T-cell (primary cell): ENCODE measurements at regions not wholly inside any gene's neighbourhood (a gene's known extent, or its start where the extent isn't known, plus 50 kb on each side); places are given as distances from the start of the nearest gene placed in this dataset.

Experiments used
- ATAC-seq, 4 experiments: fragments of 200-7000 bp in 3 of 4; fragments of 150-1000 bp in 1 of 4; cut with Tn5 transposase; replicated peaks in 1 of 4; 1 replicate in 3 of 4; 2 replicates in 1 of 4; pipeline ENCODE4 v1.10.0; 2021; ENCODE audit warnings: moderate library complexity in 3 of 4, mild to moderate bottlenecking in 2 of 4, moderate number of reproducible peaks in 1 of 4
- CTCF ChIA-PET, 2 donors: fragments of 300-600 bp; sonication (Branson Sonifier 250); formaldehyde crosslinking; loops; one replicate each; lab custom pipeline; 2022; ENCODE audit warnings: antibody characterized with exemption in 2 of 2; lab: Charles Lee
- POLR2A ChIA-PET, 2 donors: fragments of 300-600 bp; sonication (Branson Sonifier 250); formaldehyde crosslinking; loops; one replicate each; lab custom pipeline; 2022; ENCODE audit warnings: antibody characterized with exemption in 2 of 2; lab: Charles Lee
- DNase-seq, 35 experiments: peaks; one replicate each; pipeline versions ENCODE4 v3.0.0 to v3.0.0-alpha.2; 2013 to 2023
- H3K27ac ChIP-seq: one replicate; pipeline ENCODE4 v1.5.1; 2013; ENCODE audit warnings: low read length
- H3K27me3 ChIP-seq, 2 experiments: replicated peaks in 1 of 2; 1 replicate in 1 of 2; 2 replicates in 1 of 2; pipeline versions ENCODE4 v1.6.1 to v1.7.0; 2013; ENCODE audit warnings: low read length in 1 of 2, mixed read lengths in 1 of 2; ENCODE audit not compliant: control insufficient read depth in 2 of 2, insufficient read depth in 2 of 2; ENCODE audit errors: extremely low read depth in 1 of 2
- H3K36me3 ChIP-seq, 2 donors: 1 replicate in 1 of 2; 2 replicates in 1 of 2; pipeline versions ENCODE4 v1.6.1 to v1.7.0; 2013; ENCODE audit warnings: low read length in 1 of 2; ENCODE audit not compliant: control insufficient read depth in 2 of 2, insufficient read depth in 1 of 2; ENCODE audit errors: extremely low read depth in 1 of 2
- H3K4me1 ChIP-seq, 2 experiments: 1 replicate in 1 of 2; 2 replicates in 1 of 2; pipeline versions ENCODE4 v1.6.1 to v1.7.0; 2013; ENCODE audit warnings: low read length in 2 of 2, mixed read lengths in 1 of 2; ENCODE audit not compliant: insufficient read depth in 2 of 2, control insufficient read depth in 1 of 2; ENCODE audit errors: extremely low read depth in 1 of 2
- H3K4me3 ChIP-seq, 2 donors: 1 replicate in 1 of 2; 2 replicates in 1 of 2; pipeline versions ENCODE4 v1.5.1 to v1.7.0; 2013; ENCODE audit warnings: mild to moderate bottlenecking in 2 of 2, low read length in 1 of 2, moderate library complexity in 1 of 2; ENCODE audit not compliant: control insufficient read depth in 1 of 2; ENCODE audit errors: extremely low read depth in 1 of 2
- H3K9me3 ChIP-seq: 2 replicates; pipeline ENCODE4 v1.7.0; 2013
- H3K27ac Mint-ChIP-seq, 2 donors: one replicate each; pipeline ENCODE4 v1.8.0; 2020 to 2021; ENCODE audit warnings: mild to moderate bottlenecking in 2 of 2, mixed read lengths in 2 of 2
- H3K27me3 Mint-ChIP-seq, 2 donors: one replicate each; pipeline ENCODE4 v1.8.0; 2021 to 2022; ENCODE audit warnings: mixed read lengths in 2 of 2
- H3K36me3 Mint-ChIP-seq: one replicate; pipeline ENCODE4 v1.8.0; 2021; ENCODE audit warnings: mixed read lengths
- H3K4me1 Mint-ChIP-seq, 3 donors: one replicate each; pipeline ENCODE4 v1.8.0; 2020 to 2022; ENCODE audit warnings: mixed read lengths in 3 of 3, mild to moderate bottlenecking in 1 of 3
- H3K4me3 Mint-ChIP-seq, 3 donors: one replicate each; pipeline ENCODE4 v1.8.0; 2020 to 2022; ENCODE audit warnings: mild to moderate bottlenecking in 3 of 3, mixed read lengths in 3 of 3, moderate library complexity in 3 of 3
- H3K9me3 Mint-ChIP-seq, 3 donors: one replicate each; pipeline ENCODE4 v1.8.0; 2020 to 2022; ENCODE audit warnings: mixed read lengths in 3 of 3
- WGBS: methylation state at CpG from one replicate; pipeline ENCODE4 v1.1.5; 2013; ENCODE audit warnings: missing lambda C conversion rate; ENCODE audit not compliant: insufficient coverage; 5-methylcytosine and 5-hydroxymethylcytosine counted together

DNA sequence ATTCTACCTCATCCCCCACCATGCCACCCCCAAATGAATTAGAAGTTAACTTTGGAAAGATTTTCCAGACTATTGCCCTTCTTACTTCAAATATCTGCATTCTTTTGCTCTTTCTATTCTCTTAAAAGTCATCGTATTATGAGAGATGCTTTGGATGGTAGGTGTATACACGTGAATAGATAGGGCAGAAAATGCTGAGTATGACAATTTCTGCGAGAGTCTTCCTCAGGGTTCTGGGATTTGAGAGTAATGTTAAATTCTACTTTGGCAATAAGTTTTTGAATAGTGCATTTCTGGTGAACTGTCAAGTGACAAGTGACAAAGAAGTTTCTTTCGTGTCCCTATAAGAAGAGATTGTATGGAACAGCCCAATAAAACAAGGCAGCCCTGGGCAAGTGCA lies 137.6 kb upstream of the DSEL start:
- Mint-ChIP-seq H3K4me1 (no peaks in the 10 kb centered on the region), H3K4me3 (no peak overlapping the region), H3K36me3 (no peaks in the 10 kb centered on the region), H3K27me3 (peaks cover 0 to 7% of the 10 kb centered on the region in 2 donors), H3K9me3 (no peaks in the 10 kb centered on the region), H3K27ac (no peak overlapping the region)
- ATAC-seq (no peak), DNase-seq (no peak)
- no peaks in the 10 kb centered on the region for H3K9me3 ChIP-seq
- ChIA-PET POLR2A (no interaction called here), CTCF (no interaction called here)
- H3K4me1 ChIP-seq, result no peaks in the 10 kb centered on the region
- H3K36me3 ChIP-seq, result no peaks in the 10 kb centered on the region
- WGBS, result 76% methylated on average over 2 of the region's 4 CpGs
- no peak overlapping the region for H3K27ac ChIP-seq
- no peak overlapping the region for H3K4me3 ChIP-seq
- H3K27me3 ChIP-seq, result no peaks in the 10 kb centered on the region

DNA sequence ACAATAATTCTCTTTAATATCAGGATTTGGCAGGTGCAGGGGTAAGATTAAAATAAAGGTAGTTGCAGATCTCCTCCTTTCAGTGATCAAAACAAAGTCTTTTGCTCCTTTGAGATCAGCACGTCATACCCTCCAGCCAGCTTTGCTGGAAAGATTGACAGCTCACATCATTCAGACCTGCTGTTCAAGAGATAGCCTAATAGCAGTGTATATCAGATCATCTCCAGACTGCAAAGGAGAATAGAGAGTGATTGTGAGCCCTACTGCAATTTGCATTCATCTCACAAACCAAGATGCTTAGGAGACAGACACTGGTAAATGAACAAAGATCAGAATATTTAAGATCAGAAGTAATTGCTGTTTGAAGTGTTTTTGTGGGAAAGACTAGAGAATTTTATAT lies 135.8 kb upstream of the DSEL start:
- no peaks in the 10 kb centered on the region for H3K36me3 Mint-ChIP-seq
- Histone ChIP-seq H3K36me3 (no peaks in the 10 kb centered on the region), H3K27me3 (no peaks in the 10 kb centered on the region), H3K9me3 (no peaks in the 10 kb centered on the region), H3K4me3 (no peak overlapping the region), H3K4me1 (no peaks in the 10 kb centered on the region), H3K27ac (no peak overlapping the region)
- DNase-seq (no peak), ATAC-seq (no peak)
- no peaks in the 10 kb centered on the region for H3K9me3 Mint-ChIP-seq
- H3K4me1 Mint-ChIP-seq, result no peaks in the 10 kb centered on the region
- H3K4me3 Mint-ChIP-seq, result no peak overlapping the region
- ChIA-PET CTCF (no interaction called here), POLR2A (no interaction called here)
- WGBS, result no CpG with 5 or more reads among the region's 1 CpG
- no peak overlapping the region for H3K27ac Mint-ChIP-seq
- H3K27me3 Mint-ChIP-seq, result peaks cover 0 to 7% of the 10 kb centered on the region in 2 donors

DNA sequence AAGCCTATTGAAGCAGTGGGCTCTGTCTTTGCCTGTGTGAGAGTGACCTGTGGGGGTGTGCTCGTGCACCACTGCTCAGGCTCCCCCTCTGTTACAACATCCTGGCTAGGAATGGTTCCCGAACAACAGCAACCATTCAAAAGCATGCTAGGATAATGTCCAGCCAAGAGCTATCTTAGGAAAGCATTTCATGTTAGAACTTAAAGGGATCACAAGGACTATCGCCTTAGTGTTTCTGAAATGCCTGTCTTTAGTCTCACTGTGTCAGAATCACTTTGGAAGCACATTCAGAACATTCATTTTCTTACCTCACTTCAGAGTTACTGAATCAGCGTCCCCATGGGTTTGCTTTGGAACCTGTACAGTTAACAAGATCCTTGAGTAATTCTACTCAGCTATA lies 134.9 kb upstream of the DSEL start:
- POLR2A ChIA-PET, result no interaction called here
- Mint-ChIP-seq H3K9me3 (no peaks in the 10 kb centered on the region), H3K4me3 (no peak overlapping the region), H3K27ac (no peak overlapping the region), H3K27me3 (peaks cover 0 to 7% of the 10 kb centered on the region in 2 donors), H3K4me1 (no peaks in the 10 kb centered on the region), H3K36me3 (no peaks in the 10 kb centered on the region)
- Histone ChIP-seq H3K9me3 (no peaks in the 10 kb centered on the region), H3K27ac (no peak overlapping the region), H3K27me3 (no peaks in the 10 kb centered on the region), H3K4me3 (no peak overlapping the region), H3K4me1 (no peaks in the 10 kb centered on the region), H3K36me3 (no peaks in the 10 kb centered on the region)
- CTCF ChIA-PET, result no interaction called here
- DNase-seq (no peak), ATAC-seq (no peak)
- 67% methylated on average over 1 of the region's 4 CpGs for WGBS

GRCh38 chr18:67650686-67651385 lies 134.3 kb upstream of the DSEL start:
- Mint-ChIP-seq H3K27ac (no peak overlapping the region), H3K36me3 (no peaks in the 10 kb centered on the region), H3K27me3 (peaks cover 0 to 7% of the 10 kb centered on the region in 2 donors), H3K9me3 (no peaks in the 10 kb centered on the region), H3K4me1 (no peaks in the 10 kb centered on the region), H3K4me3 (no peak overlapping the region)
- Histone ChIP-seq H3K36me3 (no peaks in the 10 kb centered on the region), H3K27ac (no peak overlapping the region), H3K27me3 (no peaks in the 10 kb centered on the region), H3K9me3 (no peaks in the 10 kb centered on the region), H3K4me3 (no peak overlapping the region), H3K4me1 (no peaks in the 10 kb centered on the region)
- WGBS, result 80% methylated on average over 2 of the region's 6 CpGs
- CTCF ChIA-PET, result no interaction called here
- DNase-seq (no peak), ATAC-seq (no peak)
- POLR2A ChIA-PET, result no interaction called here

GRCh38 chr18:67646890-67647289 lies 130.4 kb upstream of the DSEL start:
- DNase-seq (no peak), ATAC-seq (no peak)
- Mint-ChIP-seq H3K9me3 (no peaks in the 10 kb centered on the region), H3K36me3 (no peaks in the 10 kb centered on the region), H3K27ac (no peak overlapping the region), H3K4me3 (no peak overlapping the region), H3K27me3 (peaks cover 0 to 5% of the 10 kb centered on the region in 2 donors), H3K4me1 (no peaks in the 10 kb centered on the region)
- WGBS, result no CpG with 5 or more reads among the region's 2 CpGs
- Histone ChIP-seq H3K27ac (no peak overlapping the region), H3K4me1 (no peaks in the 10 kb centered on the region), H3K27me3 (no peaks in the 10 kb centered on the region), H3K9me3 (no peaks in the 10 kb centered on the region), H3K4me3 (no peak overlapping the region), H3K36me3 (no peaks in the 10 kb centered on the region)
- CTCF ChIA-PET, result no interaction called here
- POLR2A ChIA-PET, result no interaction called here

DNA sequence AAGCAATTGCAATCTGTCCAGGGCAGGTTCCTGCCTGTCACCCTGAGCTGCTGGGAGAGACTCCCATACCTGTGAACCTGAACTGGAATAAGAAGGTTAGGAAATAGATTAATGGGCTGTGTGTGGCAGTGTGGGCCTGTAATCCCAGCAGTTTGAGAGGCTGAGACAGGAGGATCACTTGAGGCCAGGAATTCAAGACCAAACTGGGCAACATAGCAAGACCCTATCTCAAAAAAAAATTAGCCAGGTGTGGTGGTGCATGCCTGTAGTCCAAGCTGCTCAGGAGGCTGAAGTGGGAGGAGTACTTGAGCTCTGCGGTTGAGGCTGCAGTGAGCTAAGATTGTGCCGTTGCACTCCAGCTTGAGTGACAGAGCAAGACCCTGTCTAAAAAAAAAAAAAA lies 127.7 kb upstream of the DSEL start:
- WGBS, result no CpG with 5 or more reads among the region's 2 CpGs
- Histone ChIP-seq H3K4me1 (no peaks in the 10 kb centered on the region), H3K4me3 (no peak overlapping the region), H3K9me3 (no peaks in the 10 kb centered on the region), H3K27ac (no peak overlapping the region), H3K27me3 (no peaks in the 10 kb centered on the region), H3K36me3 (no peaks in the 10 kb centered on the region)
- DNase-seq, result no peak
- ChIA-PET POLR2A (no interaction called here), CTCF (no interaction called here)
- Mint-ChIP-seq H3K4me3 (no peak overlapping the region), H3K4me1 (no peaks in the 10 kb centered on the region), H3K36me3 (no peaks in the 10 kb centered on the region), H3K9me3 (no peaks in the 10 kb centered on the region), H3K27me3 (no peaks in the 10 kb centered on the region), H3K27ac (no peak overlapping the region)
- ATAC-seq, result no peak

DNA sequence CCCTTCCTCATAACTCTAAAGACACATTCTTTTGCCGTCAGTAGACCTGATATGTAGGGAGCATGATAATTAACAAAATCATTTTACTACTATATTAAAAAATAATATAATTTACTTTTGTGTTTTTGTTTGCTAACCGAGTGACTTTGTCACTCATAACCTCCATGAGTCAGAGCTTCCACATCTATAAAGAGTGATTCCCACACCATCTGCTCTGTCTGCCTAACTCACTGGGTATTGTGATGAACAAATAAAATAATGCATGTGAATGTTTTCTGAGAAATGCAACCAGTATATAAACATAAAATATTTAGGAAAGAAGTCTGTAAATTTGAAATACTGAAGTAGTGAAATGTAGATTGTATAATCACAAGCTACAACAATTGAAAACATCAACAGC lies 123.4 kb upstream of the DSEL start:
- no peak overlapping the region for H3K27ac ChIP-seq
- ATAC-seq (no peak), DNase-seq (no peak)
- Mint-ChIP-seq H3K4me1 (no peaks in the 10 kb centered on the region), H3K27me3 (peaks cover 0 to 4% of the 10 kb centered on the region in 2 donors), H3K36me3 (no peaks in the 10 kb centered on the region), H3K9me3 (peaks cover 0 to 4% (median 0%) of the 10 kb centered on the region in 3 donors), H3K4me3 (no peak overlapping the region), H3K27ac (no peak overlapping the region)
- H3K4me3 ChIP-seq, result no peak overlapping the region
- POLR2A ChIA-PET, result no interaction called here
- no peaks in the 10 kb centered on the region for H3K4me1 ChIP-seq
- CTCF ChIA-PET, result no interaction called here
- H3K9me3 ChIP-seq, result no peaks in the 10 kb centered on the region
- WGBS, result no CpG with 5 or more reads among the region's 2 CpGs
- no peaks in the 10 kb centered on the region for H3K27me3 ChIP-seq
- H3K36me3 ChIP-seq, result no peaks in the 10 kb centered on the region
